ENCODE measurements at regions not wholly inside any gene's neighbourhood (a gene's known extent, or its start where the extent isn't known, plus 50 kb on each side); places are given as distances from the start of the nearest gene placed in this dataset.

DNA sequence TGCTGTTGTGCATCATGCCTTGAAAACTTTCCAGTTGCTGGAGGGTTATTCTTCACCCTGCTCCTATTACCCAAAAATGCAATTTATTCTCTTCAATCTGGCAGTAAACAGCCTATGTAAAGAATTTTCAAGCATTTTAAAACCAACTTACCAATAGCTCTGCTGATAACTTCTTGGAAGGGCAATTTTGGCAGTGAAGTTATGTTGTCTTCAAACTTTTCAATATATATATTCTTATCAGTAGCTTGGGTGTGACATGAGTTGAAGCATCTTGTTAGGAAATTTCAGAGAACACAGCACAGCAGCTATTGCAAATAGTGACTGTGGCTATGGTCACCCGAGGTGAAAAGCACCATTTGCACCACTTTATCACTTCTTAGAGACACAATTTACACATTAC, 395.5 kb downstream of the STK39 start (continued):
- TF ChIP-seq, protein P1, sequence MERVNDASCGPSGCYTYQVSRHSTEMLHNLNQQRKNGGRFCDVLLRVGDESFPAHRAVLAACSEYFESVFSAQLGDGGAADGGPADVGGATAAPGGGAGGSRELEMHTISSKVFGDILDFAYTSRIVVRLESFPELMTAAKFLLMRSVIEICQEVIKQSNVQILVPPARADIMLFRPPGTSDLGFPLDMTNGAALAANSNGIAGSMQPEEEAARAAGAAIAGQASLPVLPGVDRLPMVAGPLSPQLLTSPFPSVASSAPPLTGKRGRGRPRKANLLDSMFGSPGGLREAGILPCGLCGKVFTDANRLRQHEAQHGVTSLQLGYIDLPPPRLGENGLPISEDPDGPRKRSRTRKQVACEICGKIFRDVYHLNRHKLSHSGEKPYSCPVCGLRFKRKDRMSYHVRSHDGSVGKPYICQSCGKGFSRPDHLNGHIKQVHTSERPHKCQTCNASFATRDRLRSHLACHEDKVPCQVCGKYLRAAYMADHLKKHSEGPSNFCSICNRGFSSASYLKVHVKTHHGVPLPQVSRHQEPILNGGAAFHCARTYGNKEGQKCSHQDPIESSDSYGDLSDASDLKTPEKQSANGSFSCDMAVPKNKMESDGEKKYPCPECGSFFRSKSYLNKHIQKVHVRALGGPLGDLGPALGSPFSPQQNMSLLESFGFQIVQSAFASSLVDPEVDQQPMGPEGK (CRISPR knock-in tag; IDR thresholded peaks at IDR 0.05; ENCODE audit: borderline replicate concordance) = no peak
- TF ChIP-seq ARNTL (CRISPR knock-in tag; IDR thresholded peaks at IDR 0.05; ENCODE audit: borderline replicate concordance, low read depth) = no peak

DNA sequence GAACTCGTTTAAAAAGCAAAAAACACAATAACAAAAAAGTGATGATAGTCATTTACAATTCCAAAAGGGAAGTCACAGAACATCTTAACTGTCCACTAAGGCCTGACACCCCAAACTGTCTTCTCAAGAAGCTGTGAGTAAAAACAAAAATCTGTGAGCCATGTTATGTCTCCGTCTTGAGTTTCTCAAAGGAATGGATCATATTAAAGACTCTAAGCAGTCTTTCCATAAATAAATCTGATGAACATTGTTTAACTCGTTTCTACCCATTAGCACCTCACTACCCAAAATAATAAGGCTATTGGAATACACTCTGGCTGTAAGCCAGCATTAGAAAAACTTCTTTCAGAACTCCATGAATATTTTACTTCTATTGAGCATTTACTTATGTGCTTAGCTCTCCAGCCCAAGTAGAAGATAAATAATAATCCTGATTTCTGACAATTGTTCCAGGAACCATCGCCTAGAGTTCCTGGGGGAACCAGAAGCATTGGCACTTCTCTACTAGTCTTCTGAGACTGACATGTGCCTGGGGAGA, 396.0 kb downstream of the STK39 start:
- TF ChIP-seq CSRNP3 (CRISPR knock-in tag; IDR thresholded peaks at IDR 0.05) (no peak), TOX (CRISPR knock-in tag; IDR thresholded peaks at IDR 0.05; ENCODE audit: borderline replicate concordance) (no peak), GLIS3 (CRISPR knock-in tag; IDR thresholded peaks at IDR 0.05) (no peak), ZC3H10 (CRISPR knock-in tag; IDR thresholded peaks at IDR 0.05) (no peak), ZNF70 (CRISPR knock-in tag; IDR thresholded peaks at IDR 0.05) (no peak), ZNF565 (CRISPR knock-in tag; conservative IDR thresholded peaks at IDR 0.05; ENCODE audit: low read depth) (no peak), ZFP30 (CRISPR knock-in tag; IDR thresholded peaks at IDR 0.05) (no peak), CSDC2 (CRISPR knock-in tag; IDR thresholded peaks at IDR 0.05) (no peak), SNAI2 (CRISPR knock-in tag; IDR thresholded peaks at IDR 0.05) (no peak), TCF4 (CRISPR knock-in tag; IDR thresholded peaks at IDR 0.05; ENCODE audit: borderline replicate concordance) (no peak), ISL1 (CRISPR knock-in tag; IDR thresholded peaks at IDR 0.05) (no peak), ZNF8 (CRISPR knock-in tag; IDR thresholded peaks at IDR 0.05) (no peak), RARB (CRISPR knock-in tag; IDR thresholded peaks at IDR 0.05) (no peak), OSR1 (CRISPR knock-in tag; IDR thresholded peaks at IDR 0.05) (no peak), ZFP3 (CRISPR knock-in tag; IDR thresholded peaks at IDR 0.05) (no peak)
- TF ChIP-seq, protein P2, sequence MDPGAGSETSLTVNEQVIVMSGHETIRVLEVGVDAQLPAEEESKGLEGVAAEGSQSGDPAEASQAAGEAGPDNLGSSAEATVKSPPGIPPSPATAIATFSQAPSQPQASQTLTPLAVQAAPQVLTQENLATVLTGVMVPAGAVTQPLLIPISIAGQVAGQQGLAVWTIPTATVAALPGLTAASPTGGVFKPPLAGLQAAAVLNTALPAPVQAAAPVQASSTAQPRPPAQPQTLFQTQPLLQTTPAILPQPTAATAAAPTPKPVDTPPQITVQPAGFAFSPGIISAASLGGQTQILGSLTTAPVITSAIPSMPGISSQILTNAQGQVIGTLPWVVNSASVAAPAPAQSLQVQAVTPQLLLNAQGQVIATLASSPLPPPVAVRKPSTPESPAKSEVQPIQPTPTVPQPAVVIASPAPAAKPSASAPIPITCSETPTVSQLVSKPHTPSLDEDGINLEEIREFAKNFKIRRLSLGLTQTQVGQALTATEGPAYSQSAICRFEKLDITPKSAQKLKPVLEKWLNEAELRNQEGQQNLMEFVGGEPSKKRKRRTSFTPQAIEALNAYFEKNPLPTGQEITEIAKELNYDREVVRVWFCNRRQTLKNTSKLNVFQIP (CRISPR knock-in tag; IDR thresholded peaks at IDR 0.05; ENCODE audit: borderline replicate concordance, low read depth) = no peak
- TF ChIP-seq, protein P1 (CRISPR knock-in tag; IDR thresholded peaks at IDR 0.05; ENCODE audit: borderline replicate concordance) = no peak
- TF ChIP-seq, protein P3, sequence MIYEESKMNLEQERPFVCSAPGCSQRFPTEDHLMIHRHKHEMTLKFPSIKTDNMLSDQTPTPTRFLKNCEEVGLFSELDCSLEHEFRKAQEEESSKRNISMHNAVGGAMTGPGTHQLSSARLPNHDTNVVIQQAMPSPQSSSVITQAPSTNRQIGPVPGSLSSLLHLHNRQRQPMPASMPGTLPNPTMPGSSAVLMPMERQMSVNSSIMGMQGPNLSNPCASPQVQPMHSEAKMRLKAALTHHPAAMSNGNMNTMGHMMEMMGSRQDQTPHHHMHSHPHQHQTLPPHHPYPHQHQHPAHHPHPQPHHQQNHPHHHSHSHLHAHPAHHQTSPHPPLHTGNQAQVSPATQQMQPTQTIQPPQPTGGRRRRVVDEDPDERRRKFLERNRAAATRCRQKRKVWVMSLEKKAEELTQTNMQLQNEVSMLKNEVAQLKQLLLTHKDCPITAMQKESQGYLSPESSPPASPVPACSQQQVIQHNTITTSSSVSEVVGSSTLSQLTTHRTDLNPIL (CRISPR knock-in tag; IDR thresholded peaks at IDR 0.05; ENCODE audit: low read depth) = no peak
- no peak for ATAC-seq

DNA sequence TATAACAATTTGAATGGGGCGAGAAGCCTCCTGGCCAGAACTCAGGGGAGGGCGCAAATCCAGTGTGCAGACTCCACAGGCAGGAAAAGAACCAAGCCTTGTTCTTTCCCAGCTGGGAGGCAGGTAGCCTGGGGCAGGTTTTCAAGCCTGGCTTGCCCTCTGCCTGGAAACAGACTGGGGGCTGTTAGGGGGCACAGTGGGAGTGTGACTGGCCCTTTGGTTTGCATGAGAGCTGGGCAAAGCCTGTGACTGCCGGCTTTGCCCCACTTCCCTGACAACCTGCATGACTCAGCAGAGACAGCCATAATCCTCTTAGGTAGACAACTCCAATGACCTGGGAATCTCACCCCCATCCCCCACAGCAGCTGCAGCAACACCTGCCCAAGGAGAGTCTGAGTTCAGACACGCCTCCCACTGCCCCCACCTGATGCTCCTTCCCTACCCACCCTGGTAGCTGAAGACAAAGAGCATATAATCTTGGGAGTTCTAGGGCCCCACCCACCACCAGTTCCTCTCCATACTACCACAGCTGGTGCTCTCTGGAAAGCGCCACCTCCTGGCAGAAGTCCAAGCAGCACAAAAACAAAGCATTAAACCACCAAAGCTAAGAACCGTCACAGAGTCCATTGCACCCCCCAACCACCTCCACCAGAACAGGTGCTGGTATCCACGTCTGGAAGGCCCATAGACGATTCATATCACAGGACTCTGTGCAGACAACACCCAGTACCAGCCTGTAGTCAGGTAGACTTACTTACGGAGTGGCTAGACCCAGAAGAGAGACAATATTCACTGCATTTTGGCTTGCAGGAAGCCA, 402.5 kb downstream of the STK39 start:
- ATAC-seq = no peak

More for the DNA sequence above, 402.5 kb downstream of the STK39 start:
- TF ChIP-seq TSHZ2 (CRISPR knock-in tag; IDR thresholded peaks at IDR 0.05) (no peak), ZNF70 (CRISPR knock-in tag; IDR thresholded peaks at IDR 0.05) (no peak), CSDC2 (CRISPR knock-in tag; IDR thresholded peaks at IDR 0.05) (no peak), RARB (CRISPR knock-in tag; IDR thresholded peaks at IDR 0.05) (no peak), ESRRG (CRISPR knock-in tag; IDR thresholded peaks at IDR 0.05) (no peak), CSRNP3 (CRISPR knock-in tag; IDR thresholded peaks at IDR 0.05) (no peak), ZFP30 (CRISPR knock-in tag; IDR thresholded peaks at IDR 0.05) (no peak), ZNF8 (CRISPR knock-in tag; IDR thresholded peaks at IDR 0.05) (no peak), GLIS3 (CRISPR knock-in tag; IDR thresholded peaks at IDR 0.05) (no peak), ISL1 (CRISPR knock-in tag; IDR thresholded peaks at IDR 0.05) (no peak)
- TF ChIP-seq, protein P2 (CRISPR knock-in tag; IDR thresholded peaks at IDR 0.05; ENCODE audit: borderline replicate concordance, low read depth) = no peak

Data from SK-N-SH treated with all-trans-retinoic acid at 6 μM for 48 hours (cell line).